ENCODE measurements at regions not wholly inside any gene's neighbourhood (a gene's known extent, or its start where the extent isn't known, plus 50 kb on each side); places are given as distances from the start of the nearest gene placed in this dataset.

DNA sequence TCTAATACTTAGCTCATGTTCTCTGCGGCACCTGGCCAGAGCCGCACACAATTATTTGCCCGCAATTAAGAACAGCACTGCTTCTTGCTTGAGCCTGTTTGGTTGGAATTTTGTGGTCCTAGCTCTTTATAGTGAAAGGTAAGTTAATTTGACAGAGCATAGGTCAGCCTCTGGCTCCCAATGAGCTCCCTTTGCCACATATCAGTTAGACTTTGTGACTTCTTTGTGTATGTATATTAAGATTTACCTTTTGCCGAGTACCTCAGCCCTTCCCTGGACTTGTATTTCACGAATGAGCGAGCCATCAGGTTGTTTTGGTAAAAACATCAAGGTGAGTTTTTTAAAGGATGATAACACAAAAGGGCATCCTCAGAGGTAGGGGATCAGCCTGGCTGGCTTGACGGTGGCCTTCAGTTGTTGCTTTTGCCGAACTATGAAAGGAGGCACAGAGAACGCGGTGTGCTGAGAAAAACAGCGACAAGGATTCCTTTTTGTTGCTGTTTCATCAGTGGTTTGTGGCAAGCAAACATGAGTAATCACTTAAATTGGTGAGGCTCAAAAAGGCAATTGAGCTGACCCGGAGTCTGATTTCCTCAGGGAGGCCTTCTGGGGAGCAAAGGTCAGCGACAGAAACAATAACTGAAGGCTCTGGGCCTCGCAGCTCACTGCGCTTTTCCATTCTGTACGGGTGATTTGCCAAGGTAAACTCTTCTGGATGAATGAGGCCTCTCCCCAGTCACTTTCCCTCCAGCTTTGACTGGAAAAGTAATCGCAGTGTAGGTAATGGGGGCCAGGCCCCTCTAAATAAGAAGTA lies 163.6 kb downstream of the HS3ST3A1 start:
- TF ChIP-seq CTCF (IDR thresholded peaks at IDR 0.05) (no peak), POLR2A (IDR thresholded peaks at IDR 0.05) (no peak)

Data from heart left ventricle (tissue), 13 donors.